Stomach (tissue), 8 donors: ENCODE measurements at regions not wholly inside any gene's neighbourhood (a gene's known extent, or its start where the extent isn't known, plus 50 kb on each side); places are given as distances from the start of the nearest gene placed in this dataset.

Experiments used
- DNase-seq, 2 donors: peaks; one replicate each; pipeline versions ENCODE4 v3.0.0 to v3.0.0-alpha.2; 2013 to 2019
- H3K27ac ChIP-seq, 5 donors: fragments of 200-600 bp in 4 of 5; sonication (generic) in 4 of 5; one replicate each; pipeline ENCODE4 v1.5.1; 2013 to 2019; ENCODE audit warnings: mild to moderate bottlenecking in 1 of 5, moderate library complexity in 1 of 5
- H3K27me3 ChIP-seq, 3 donors: fragments of 200-600 bp; sonication (generic); one replicate each; pipeline ENCODE4 v1.5.1; 2017 to 2019; ENCODE audit warnings: mixed run types in 1 of 3
- H3K36me3 ChIP-seq, 4 donors: fragments of 200-600 bp; sonication (generic); 1 replicate in 3 of 4; 2 replicates in 1 of 4; pipeline ENCODE4 v1.5.1; 2016 to 2019
- H3K4me1 ChIP-seq, 4 donors: fragments of 200-600 bp; sonication (generic); one replicate each; pipeline ENCODE4 v1.5.1; 2016 to 2019
- H3K4me3 ChIP-seq, 4 donors: fragments of 200-600 bp; sonication (generic) in 3 of 4; one replicate each; pipeline ENCODE4 v1.5.1; 2016 to 2019; ENCODE audit warnings: mild to moderate bottlenecking in 1 of 4
- H3K9me3 ChIP-seq, 4 donors: fragments of 200-600 bp; sonication (generic); one replicate each; pipeline ENCODE4 v1.5.1; 2016 to 2019
- EP300 ChIP-seq: sonication (generic); formaldehyde crosslinking; IDR thresholded peaks from one replicate; pipeline ENCODE4 v1.6.1; 2017; ENCODE audit warnings: antibody characterized with exemption
- POLR2A ChIP-seq, 4 donors: fragments of 450-650 bp; IDR thresholded peaks; one replicate each; pipeline ENCODE4 v1.6.1; 2016; ENCODE audit warnings: antibody characterized with exemption in 4 of 4, control low read depth in 2 of 4, mild to moderate bottlenecking in 1 of 4, moderate library complexity in 1 of 4
- POLR2AphosphoS5 ChIP-seq, 3 donors: sonication (generic); formaldehyde crosslinking; IDR thresholded peaks; one replicate each; pipeline ENCODE4 v1.6.1; 2016; ENCODE audit warnings: antibody characterized with exemption in 3 of 3
- WGBS, 5 donors: extraction: QIAGEN DNeasy Blood & Tissue Kit in 3 of 5; methylation state at CpG; one replicate each; pipeline versions ENCODE4 v1.1.5 to v1.1.7; 2013 to 2018; 5-methylcytosine and 5-hydroxymethylcytosine counted together
- intact Hi-C: fragments of 100-400 bp; cut with DNase I; formaldehyde crosslinking; loops from one replicate; pipeline ENCODE4 v1.15.1; 2023; ENCODE audit warnings: low total_unique reads
- TF ChIP-seq, protein P1 (sequence below), 7 experiments: fragments of 450-650 bp in 4 of 7; fragments of 200-600 bp in 3 of 7; sonication (generic) in 3 of 7; IDR thresholded peaks; one replicate each; pipeline ENCODE4 v1.5.1; 2016 to 2019; ENCODE audit warnings: antibody characterized with exemption in 7 of 7, control low read depth in 2 of 7, mild to moderate bottlenecking in 1 of 7
- donor health status: healthy with polysubstance abuse.
- donor health status: Bipolar disorder and iron deficiency.
- donor health status: healthy.

- intact Hi-C loops: no loop called here
- 65 to 81% (median 76%) methylated on average over 5 of the region's 5 CpGs for WGBS, 5 donors
- DNase-seq: peak in 1 of 2 donors; percentile 15
Measured at GRCh38 chr11:79520086-79520485, 79.3 kb upstream of the TENM4 start.

GRCh38 chr11:79515781-79516180 is 75.0 kb upstream of the TENM4 start:
- no peaks in the 10 kb centered on the region for H3K36me3 ChIP-seq
- no peak overlapping the region for H3K27ac ChIP-seq
- H3K4me1 ChIP-seq: no peaks in the 10 kb centered on the region
- DNase-seq: no peak
- no peak for TF ChIP-seq EP300
- TF ChIP-seq POLR2AphosphoS5 (IDR thresholded peaks at IDR 0.05): no peak
- TF ChIP-seq, protein P1, sequence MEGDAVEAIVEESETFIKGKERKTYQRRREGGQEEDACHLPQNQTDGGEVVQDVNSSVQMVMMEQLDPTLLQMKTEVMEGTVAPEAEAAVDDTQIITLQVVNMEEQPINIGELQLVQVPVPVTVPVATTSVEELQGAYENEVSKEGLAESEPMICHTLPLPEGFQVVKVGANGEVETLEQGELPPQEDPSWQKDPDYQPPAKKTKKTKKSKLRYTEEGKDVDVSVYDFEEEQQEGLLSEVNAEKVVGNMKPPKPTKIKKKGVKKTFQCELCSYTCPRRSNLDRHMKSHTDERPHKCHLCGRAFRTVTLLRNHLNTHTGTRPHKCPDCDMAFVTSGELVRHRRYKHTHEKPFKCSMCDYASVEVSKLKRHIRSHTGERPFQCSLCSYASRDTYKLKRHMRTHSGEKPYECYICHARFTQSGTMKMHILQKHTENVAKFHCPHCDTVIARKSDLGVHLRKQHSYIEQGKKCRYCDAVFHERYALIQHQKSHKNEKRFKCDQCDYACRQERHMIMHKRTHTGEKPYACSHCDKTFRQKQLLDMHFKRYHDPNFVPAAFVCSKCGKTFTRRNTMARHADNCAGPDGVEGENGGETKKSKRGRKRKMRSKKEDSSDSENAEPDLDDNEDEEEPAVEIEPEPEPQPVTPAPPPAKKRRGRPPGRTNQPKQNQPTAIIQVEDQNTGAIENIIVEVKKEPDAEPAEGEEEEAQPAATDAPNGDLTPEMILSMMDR (IDR thresholded peaks at IDR 0.05): no peak
- no peak for TF ChIP-seq POLR2A (IDR thresholded peaks at IDR 0.05)
- intact Hi-C loops: no loop called here
- no peak overlapping the region for H3K4me3 ChIP-seq
- no peaks in the 10 kb centered on the region for H3K27me3 ChIP-seq
- H3K9me3 ChIP-seq: peaks cover 0 to 11% (median 9%) of the 10 kb centered on the region in 4 donors
- 33 to 65% (median 44%) methylated on average over 1 of the region's 1 CpG for WGBS, 5 donors

More at GRCh38 chr11:79520086-79520485, 79.3 kb upstream of the TENM4 start:
- TF ChIP-seq, protein P1 (IDR thresholded peaks at IDR 0.05): no peak
- no peak for TF ChIP-seq EP300
- H3K36me3 ChIP-seq: no peaks in the 10 kb centered on the region
- H3K9me3 ChIP-seq: peaks cover 0 to under 1% (median under 1%) of the 10 kb centered on the region in 4 donors
- no peaks in the 10 kb centered on the region for H3K27me3 ChIP-seq
- H3K4me3 ChIP-seq: no peak overlapping the region
- H3K4me1 ChIP-seq: no peaks in the 10 kb centered on the region
- H3K27ac ChIP-seq: no peak overlapping the region

DNA sequence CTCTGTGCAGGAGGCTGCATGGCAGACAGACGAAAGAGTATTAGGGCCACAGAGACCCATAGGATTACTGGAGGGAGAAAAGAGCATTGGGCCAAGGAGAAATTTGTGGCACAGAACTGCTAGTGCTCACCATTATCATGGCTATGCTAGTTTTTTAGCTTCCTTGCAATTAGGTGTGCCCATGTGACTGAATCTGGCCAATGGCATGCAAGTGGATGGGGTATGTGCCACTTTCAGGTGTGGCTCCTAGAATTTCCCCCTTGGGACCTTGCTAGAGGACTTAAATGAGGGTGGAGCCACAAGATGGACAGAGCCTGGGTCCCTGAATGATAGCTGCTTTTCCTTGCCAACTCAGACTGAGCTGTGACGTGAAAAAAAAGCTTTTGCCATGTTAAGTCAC is 73.9 kb upstream of the TENM4 start:
- Histone ChIP-seq H3K9me3 (peaks cover 0 to 11% (median 9%) of the 10 kb centered on the region in 4 donors), H3K27ac (no peak overlapping the region), H3K4me3 (no peak overlapping the region), H3K27me3 (no peaks in the 10 kb centered on the region), H3K4me1 (no peaks in the 10 kb centered on the region), H3K36me3 (no peaks in the 10 kb centered on the region)
- DNase-seq: no peak
- TF ChIP-seq POLR2A (IDR thresholded peaks at IDR 0.05) (no peak), POLR2AphosphoS5 (IDR thresholded peaks at IDR 0.05) (no peak), EP300 (no peak)
- TF ChIP-seq, protein P1 (IDR thresholded peaks at IDR 0.05): no peak
- intact Hi-C loops: no loop called here
- 75 to 94% (median 85%) methylated on average over 2 of the region's 2 CpGs for WGBS, 5 donors

DNA sequence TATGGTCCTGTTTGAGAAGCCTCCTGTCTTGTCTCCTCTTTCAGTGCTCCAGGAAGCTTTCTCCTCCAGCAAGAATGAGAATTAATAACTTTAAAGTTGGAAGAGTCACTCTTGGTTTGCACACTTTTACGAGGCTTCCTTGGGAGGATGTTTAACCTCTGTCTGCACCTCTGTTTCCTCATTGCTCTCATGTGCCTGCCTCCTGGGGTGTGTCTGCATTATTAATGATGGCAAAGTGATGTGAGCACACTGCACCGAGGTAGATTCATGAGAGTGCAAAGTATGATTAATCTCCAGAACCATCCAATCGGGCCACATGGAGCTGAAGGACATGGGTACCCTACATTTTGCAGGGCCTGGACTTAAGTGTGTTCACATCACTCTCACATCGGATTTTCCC is 73.5 kb upstream of the TENM4 start:
- no peaks in the 10 kb centered on the region for H3K4me1 ChIP-seq
- H3K36me3 ChIP-seq: no peaks in the 10 kb centered on the region
- TF ChIP-seq, protein P1 (IDR thresholded peaks at IDR 0.05): no peak
- intact Hi-C loops: no loop called here
- WGBS, 5 donors: 59 to 67% (median 61%) methylated on average over 4 of the region's 4 CpGs
- H3K9me3 ChIP-seq: peaks cover 0 to 11% (median 9%) of the 10 kb centered on the region in 4 donors
- DNase-seq: no peak
- H3K4me3 ChIP-seq: no peak overlapping the region
- H3K27ac ChIP-seq: no peak overlapping the region
- no peaks in the 10 kb centered on the region for H3K27me3 ChIP-seq
